GM21526 (cell line): ENCODE measurements at regions not wholly inside any gene's neighbourhood (a gene's known extent, or its start where the extent isn't known, plus 50 kb on each side); places are given as distances from the start of the nearest gene placed in this dataset.

Source experiments
- ATAC-seq: cut with Tn5 transposase; IDR thresholded peaks from one replicate; pipeline ENCODE4 v1.9.1; 2021; ENCODE audit warnings: moderate library complexity; ENCODE audit not compliant: unreplicated experiment, low FRiP score

- ATAC-seq = no peak
Measured at GRCh38 chr9:28155671-28156070, 582.4 kb upstream of the C9orf72 start.

- ATAC-seq = no peak
Measured at GRCh38 chr9:28158451-28158850, 585.2 kb upstream of the C9orf72 start.

GRCh38 chr9:28163619-28164018 lies 590.3 kb upstream of the C9orf72 start:
- no peak for ATAC-seq

GRCh38 chr9:28166179-28166578 lies 592.9 kb upstream of the C9orf72 start:
- ATAC-seq = no peak

- ATAC-seq = no peak
Measured at GRCh38 chr9:28177142-28177541, 603.9 kb upstream of the C9orf72 start.

- no peak for ATAC-seq
Measured at GRCh38 chr9:28177925-28178324, 604.6 kb upstream of the C9orf72 start.

- ATAC-seq = no peak
Measured at GRCh38 chr9:28179893-28180292, 606.6 kb upstream of the C9orf72 start.

- no peak for ATAC-seq
Measured at GRCh38 chr9:28190981-28191380, 617.7 kb upstream of the C9orf72 start.

GRCh38 chr9:28197653-28198052 lies 624.4 kb upstream of the C9orf72 start:
- ATAC-seq = no peak

GRCh38 chr9:28203036-28203435 lies 629.8 kb upstream of the C9orf72 start:
- no peak for ATAC-seq

GRCh38 chr9:28206280-28206679 lies 633.0 kb upstream of the C9orf72 start:
- no peak for ATAC-seq

- ATAC-seq = no peak
Measured at GRCh38 chr9:28207657-28208056, 634.4 kb upstream of the C9orf72 start.

- ATAC-seq = no peak
Measured at GRCh38 chr9:28209130-28209529, 635.8 kb upstream of the C9orf72 start.

- ATAC-seq = no peak
Measured at GRCh38 chr9:28212979-28213378, 639.7 kb upstream of the C9orf72 start.

GRCh38 chr9:28215536-28216299 lies 642.4 kb upstream of the C9orf72 start:
- ATAC-seq = no peak

GRCh38 chr9:28232686-28233085 lies 659.4 kb upstream of the C9orf72 start:
- no peak for ATAC-seq

GRCh38 chr9:28234133-28234893 lies 661.0 kb upstream of the C9orf72 start:
- no peak for ATAC-seq

- no peak for ATAC-seq
Measured at GRCh38 chr9:28234894-28235277, 661.6 kb upstream of the C9orf72 start.

- no peak for ATAC-seq
Measured at GRCh38 chr9:28249424-28249823, 676.1 kb upstream of the C9orf72 start.

GRCh38 chr9:28255174-28255573 lies 681.9 kb upstream of the C9orf72 start:
- ATAC-seq = no peak

GRCh38 chr9:28260330-28260729 lies 687.0 kb upstream of the C9orf72 start:
- ATAC-seq = no peak

GRCh38 chr9:28264368-28264767 lies 691.1 kb upstream of the C9orf72 start:
- ATAC-seq = no peak
